ENCODE measurements at regions not wholly inside any gene's neighbourhood (a gene's known extent, or its start where the extent isn't known, plus 50 kb on each side); places are given as distances from the start of the nearest gene placed in this dataset.

- no peak for DNase-seq (ENCODE audit: low spot score)
Observed at GRCh38 chr2:222797871-222798270, 63.0 kb upstream of the ACSL3 start.

GRCh38 chr2:222798528-222798927 lies 62.3 kb upstream of the ACSL3 start:
- DNase-seq (ENCODE audit: low spot score), result no peak

- no peak for DNase-seq (ENCODE audit: low spot score)
Observed at GRCh38 chr2:222799262-222799918, 61.4 kb upstream of the ACSL3 start.

DNA sequence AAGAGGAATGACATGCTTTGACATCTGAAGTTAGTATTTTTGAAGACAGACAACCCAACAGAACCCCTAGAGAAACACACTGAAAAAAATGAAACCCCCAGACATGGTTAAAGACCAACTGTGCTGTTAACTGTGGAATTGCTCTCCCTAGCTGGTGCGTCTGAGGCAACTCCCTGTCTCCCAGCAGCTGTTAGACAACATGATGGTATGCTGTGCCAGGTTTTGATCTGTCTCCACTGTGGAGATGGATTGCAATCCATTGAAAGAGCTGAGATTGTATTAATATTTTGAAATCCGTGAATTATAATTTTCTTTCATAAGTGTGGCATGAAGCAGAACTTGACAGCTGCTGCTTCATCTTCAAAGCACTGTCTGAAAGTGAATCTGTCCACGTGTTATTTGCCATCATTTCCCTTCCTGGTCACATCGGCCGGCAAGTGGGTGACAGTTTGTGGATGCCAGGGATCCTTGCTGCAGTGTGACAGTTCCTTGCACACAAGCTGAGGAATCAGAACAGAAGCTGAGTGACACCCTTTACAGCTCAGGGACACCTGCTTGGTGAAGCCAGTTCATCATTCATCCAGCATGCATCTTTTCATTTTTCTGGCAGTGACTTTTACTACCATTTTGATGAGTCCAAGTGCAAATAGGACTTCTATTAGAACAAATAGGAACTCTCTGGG lies 58.2 kb upstream of the ACSL3 start:
- DNase-seq (ENCODE audit: low spot score), result no peak

DNA sequence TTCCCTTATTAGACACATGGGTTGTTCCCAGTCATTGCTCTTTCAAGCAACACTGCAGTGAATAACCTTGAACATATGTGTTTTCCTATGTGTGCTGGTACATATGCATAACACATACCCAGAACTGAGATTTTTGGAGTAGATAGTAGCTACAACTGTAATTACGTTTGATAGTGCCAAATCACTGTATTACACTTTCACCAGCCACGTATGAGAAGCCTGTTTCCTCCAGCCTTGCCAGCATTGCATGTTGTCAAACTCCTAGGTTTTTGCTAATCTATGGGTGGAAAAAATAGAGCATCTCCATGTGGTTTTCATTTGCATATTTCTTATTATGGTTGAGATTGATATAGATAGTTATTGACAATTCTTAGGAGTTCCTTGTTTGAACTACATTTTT lies 56.5 kb upstream of the ACSL3 start:
- DNase-seq (ENCODE audit: low spot score), result no peak

DNA sequence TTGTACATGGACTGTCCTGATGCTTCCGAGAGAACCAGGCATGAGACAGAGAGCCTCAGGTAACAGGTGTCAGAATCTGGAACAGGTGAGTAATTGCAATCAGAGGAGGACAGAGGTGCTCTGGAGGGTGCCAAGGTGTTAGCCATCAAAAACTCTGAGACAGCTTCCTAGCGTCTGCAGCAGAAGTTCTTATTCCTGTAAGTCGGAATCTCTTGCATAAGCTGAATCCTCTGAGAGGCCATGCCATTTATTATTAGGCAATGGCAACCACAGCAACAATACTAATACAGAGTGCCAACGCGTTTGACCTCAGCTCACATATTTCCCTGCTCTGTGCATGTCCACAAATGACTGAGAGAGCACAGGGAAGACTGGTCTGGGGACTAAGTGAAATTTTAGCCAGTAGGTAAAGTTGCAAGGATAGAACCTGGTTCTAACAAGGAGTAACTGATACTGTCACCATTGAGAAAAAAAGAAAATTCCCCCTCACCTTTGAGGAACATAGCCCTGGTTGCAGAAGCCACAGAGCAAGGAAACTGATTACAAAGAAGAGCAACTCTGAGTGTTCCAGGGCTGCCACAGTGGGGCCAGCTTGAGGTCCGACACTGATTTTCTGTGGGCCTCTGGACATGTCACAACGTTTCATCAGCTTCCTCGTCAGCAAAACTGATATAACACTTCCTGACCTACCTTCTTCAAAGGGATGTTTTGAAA lies 55.1 kb upstream of the ACSL3 start:
- DNase-seq (ENCODE audit: low spot score), result no peak

DNA sequence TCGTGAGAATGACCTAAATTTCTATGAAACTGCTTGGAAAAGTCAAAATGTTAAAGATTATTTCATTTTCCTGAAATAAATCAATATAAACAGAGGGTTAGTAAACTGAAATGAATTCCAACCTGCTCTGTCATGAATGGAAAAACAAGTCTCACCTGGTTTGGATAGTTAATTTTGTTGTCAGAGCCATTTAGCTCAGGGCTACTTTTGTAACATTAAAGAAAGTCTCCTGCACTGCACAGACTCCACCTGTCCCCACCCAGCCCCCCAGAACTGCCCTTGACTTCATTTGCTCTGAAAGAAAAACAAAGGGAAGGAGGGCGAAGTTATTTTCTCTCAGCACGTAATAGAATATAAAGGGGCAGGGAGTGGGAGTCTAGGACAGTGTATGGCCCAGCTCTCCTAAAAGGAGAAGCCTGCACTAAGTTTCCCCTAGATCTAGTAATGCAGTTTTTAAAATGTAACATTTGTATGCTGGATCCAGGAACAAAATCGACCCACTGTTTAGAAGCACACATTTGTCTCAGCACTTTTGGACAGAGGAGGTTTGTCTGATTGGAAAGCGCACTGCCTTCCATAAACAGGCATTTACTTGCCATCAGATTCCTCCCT lies 54.2 kb upstream of the ACSL3 start:
- DNase-seq (ENCODE audit: low spot score), result no peak

DNA sequence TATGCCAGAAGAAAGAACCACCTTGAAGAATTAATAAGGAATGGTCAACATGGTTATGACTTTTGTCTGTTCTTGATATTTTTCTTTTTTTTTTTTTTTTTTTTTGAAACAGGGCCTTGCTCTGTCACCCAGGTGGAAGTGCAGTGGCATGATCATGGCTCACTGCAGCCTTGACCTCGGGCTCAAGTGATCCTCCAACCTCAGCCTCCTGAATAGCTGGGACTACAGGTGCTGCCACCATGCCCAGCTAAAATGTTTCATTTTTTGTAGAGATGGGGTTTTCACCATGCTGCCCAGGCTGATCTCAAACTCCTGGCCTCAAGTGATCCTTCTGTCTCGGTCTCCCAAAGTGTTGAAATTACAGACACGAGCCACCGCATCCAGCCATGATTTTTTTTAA lies 53.4 kb upstream of the ACSL3 start:
- DNase-seq (ENCODE audit: low spot score), result no peak

DNA sequence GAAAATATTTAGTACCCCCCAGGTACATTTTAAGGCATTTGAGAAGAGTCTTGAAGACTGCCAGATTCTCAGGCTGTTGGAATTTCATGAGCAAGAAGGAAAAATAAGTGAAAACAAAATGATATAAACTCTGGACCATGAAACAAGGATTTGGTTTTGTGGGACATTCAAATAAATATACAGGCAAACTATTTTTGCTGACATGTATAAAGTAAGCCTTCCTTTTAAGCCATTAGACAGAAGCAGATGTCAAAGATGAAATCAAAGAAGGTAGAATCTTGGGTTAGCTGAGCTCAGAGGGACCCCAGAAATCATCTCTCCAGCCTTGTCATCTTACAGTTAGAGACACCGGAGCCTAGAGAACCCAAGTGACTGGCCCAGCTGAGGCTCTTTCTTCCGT lies 51.3 kb upstream of the ACSL3 start:
- DNase-seq (ENCODE audit: low spot score), result no peak

- DNase-seq (ENCODE audit: low spot score), result no peak
Observed at GRCh38 chr2:222810044-222810443, 50.8 kb upstream of the ACSL3 start.
